HG02798 (cell line): ENCODE measurements at regions not wholly inside any gene's neighbourhood (a gene's known extent, or its start where the extent isn't known, plus 50 kb on each side); places are given as distances from the start of the nearest gene placed in this dataset.

Experiments
- ATAC-seq: cut with Tn5 transposase; IDR thresholded peaks from one replicate; pipeline ENCODE4 v1.9.1; 2021; ENCODE audit warnings: mild to moderate bottlenecking; ENCODE audit not compliant: unreplicated experiment, poor library complexity

DNA sequence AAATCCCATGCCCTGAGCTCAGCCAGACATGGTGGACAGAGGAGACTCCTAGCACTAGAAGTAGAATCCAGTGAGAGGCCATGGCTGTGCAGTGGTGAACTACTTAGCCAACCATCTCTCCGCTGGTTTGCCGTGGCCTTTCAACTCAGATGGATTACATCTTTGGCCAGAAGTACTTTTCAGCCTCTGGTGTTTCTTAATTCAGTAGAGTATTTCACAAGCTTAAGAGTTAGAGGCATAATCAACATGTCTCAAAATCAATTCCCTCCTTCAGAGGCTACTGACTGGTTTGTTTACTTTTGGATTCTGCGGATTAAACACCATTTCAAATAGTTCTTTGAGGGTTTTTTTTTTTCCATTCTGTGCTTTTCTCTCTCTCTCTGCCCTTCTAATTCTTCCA lies 91.1 kb upstream of the PGRMC2 start:
- ATAC-seq: no peak

DNA sequence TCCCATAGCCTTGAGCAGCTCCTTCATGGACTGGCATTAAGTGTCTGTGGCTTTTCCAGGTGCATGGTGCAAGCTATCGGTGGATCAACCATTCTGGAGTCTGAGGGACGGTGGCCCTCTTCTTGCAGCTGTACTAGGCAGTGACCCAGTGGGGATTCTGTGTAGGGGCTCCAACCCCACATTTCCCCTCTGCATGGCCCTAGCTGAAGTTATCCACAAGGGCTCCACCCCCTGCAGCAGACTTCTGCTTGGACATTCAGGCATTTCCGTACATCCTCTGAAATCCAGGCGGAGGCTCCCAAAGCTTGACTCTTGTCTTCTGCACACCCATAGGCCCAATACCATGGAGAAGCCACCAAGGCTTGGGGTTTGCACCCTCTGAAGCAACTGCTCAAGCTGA lies 89.3 kb upstream of the PGRMC2 start:
- no peak for ATAC-seq

DNA sequence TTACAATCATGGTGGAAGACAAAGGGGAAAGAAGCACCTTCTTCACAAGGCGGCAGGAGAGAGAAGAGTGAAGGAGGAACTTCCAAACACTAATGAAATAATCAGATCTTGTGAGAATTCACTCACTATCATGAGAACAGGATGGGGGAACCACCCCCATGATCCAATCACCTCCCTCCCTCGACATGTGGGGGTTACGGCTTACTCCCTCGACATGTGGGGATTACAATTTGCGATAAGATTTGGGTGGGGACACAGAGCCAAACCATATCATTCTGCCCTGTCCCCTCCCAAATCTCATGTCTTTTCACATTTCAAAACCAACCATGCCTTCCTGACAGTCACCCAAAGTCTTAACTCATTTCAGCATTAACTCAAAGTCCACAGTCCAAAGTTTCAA lies 88.7 kb upstream of the PGRMC2 start:
- ATAC-seq: no peak

DNA sequence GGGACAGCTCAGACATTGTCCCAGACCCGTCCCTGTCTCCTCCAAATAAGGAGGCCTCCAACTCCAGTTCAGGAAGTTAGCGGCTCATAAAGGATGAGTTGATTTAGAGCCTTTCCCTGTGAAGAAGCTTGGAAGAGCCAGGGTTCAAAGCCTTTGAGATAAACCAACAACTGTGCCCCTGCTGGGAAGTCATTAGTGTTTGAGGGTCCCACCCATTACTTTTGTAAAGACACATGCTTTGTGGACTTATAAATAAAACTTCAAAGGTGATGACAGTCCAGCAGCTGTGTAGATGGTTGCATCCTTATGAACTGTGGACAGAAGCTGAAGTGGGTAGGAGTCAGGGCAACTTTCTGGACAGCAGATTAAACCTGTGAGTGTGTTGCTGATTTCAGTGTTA lies 86.0 kb upstream of the PGRMC2 start:
- ATAC-seq: no peak

DNA sequence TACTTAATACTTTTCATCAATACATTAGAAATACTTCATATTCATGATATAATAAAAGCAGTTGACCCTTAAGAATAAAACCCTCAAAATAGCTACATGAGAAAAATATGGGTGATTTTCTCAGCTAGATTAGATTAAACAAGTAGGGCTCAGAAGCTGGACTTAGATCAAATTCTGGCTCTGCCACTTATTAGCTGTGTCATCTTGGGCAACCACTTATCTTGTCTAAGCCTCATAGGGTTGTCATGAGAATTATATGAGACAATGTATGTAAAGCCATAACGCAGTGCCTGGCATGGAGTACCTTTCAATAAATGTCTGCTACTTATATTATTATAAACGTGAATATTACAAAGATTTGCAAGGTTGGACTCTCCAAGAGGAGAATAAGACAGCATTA lies 84.3 kb upstream of the PGRMC2 start:
- no peak for ATAC-seq

DNA sequence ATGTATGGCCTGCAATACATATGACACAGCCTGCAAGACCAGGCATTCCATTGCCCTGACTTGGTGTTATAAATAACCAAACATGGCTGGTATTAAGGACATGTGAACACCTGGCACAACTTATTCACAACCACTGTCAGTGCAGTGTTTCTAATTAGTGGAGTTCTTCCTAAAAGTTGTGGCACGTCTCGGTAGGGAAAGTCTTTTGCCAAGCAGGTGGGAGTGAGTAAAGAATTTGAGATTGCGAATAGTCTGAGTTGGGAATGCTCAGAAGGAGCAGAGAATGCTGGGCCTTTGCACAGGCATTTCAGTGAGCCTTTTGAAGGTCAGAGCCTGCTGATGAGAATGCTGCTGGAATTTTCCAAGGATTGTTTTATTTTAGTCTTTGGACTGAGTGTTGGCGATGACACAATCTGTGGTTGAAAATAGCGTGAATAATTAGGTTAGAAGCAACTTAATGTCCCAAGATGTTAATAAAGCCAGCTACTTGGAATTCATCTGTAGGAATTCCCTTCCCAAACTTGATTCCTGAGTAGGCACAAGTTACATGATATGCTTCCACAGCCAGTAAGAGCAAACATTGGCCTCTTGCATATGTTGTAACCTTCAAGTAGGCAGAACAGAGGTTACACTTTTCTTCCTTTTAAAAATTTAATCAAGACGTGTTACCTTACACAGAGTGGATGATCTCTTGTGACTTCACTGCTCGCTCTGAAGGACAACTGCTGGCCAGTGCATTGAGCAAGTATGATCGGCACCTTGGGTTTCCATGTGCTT lies 83.6 kb upstream of the PGRMC2 start:
- no peak for ATAC-seq

DNA sequence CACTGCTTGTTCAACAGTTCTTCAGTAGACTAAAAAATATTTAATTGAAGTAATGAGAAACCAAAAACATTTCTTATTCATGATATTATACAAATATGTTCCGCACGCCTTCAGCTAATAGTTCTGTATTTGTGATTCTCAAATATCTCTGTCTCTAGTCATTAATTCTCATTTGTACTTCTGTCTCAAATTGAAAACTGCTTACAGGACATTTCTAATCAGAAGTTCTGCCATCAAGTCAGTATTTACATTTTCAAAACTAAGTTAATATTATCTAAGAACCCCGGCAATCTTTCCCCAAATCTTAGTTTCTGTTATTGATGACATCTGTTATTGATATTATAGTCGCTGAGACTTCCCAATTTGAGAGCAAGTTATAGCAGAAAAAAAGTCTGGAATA lies 78.6 kb upstream of the PGRMC2 start:
- no peak for ATAC-seq

DNA sequence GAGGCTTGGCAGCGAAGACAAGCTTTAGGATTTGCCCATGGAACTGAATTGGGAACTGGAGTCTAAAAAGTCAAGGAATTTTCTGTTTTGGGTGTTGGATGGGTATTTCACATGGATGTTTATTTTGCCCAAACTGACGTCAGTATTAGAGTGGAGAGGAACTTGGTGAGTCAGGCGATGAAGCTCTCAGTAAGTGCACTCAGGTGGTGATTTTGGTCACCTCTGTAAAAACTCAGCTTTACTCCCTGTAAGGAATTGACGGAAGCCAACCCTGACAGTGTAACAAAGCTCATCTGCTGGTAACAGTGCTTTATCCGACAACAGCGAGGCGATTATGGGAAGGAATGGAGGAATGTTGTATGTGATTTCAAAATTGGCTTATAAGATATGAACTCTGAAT lies 77.0 kb upstream of the PGRMC2 start:
- ATAC-seq: no peak

DNA sequence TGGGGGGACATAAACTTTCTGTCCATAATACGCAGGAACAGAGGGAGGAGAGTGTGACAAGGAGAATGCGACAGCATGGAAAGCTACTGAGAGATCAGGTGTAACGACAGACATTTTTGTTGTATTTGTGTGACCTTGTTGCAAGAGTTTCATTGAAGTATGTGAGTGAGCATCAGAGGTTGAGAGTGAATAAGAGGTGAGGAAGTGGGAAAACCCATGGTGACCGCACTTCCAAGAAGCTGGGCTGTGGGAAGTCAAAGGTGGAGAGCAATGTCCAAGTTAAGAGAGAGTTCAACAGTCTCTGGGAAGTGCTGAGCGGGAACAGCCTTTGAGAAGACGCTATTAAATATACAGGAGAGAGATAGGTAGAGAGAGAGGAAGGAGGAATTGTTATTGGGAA lies 76.4 kb upstream of the PGRMC2 start:
- ATAC-seq: no peak

DNA sequence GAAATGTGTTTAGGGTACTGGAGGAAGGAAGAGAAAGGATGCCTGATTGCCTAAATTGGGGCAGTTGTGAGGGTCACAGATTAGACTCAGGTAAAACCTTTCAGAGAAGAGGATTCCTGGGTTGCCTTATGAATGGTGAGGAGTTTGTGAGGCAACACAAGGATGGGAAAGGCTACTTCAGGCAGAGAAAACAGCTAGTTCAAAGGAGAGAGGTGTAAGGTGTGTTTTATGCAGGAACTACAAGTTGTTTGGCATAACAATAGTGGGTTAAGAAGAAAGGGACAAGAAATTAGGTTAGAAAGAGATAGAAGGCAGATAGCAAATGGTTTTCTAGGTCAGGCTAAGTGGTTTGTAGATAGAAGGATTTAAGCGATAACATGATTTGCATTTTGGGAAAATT lies 75.1 kb upstream of the PGRMC2 start:
- no peak for ATAC-seq

DNA sequence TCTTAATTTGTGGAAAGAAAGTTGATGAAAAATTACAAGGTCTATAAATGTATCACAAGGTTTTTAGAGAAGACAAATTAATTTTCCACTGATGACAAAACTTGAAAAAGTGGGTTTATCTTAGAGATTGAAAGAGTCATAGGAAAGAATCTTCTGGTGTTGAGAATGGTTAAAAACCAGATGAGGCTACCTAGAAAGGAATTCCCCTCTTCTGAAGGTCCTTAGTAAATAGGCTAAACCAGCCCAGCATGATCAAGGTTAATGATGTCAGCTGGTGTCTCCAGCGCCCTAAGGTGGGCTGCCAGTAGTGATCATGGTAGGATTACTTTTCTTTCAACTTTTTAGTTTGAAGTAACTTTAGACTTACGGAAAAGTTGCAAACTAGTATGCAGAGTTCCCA lies 71.8 kb upstream of the PGRMC2 start:
- no peak for ATAC-seq

DNA sequence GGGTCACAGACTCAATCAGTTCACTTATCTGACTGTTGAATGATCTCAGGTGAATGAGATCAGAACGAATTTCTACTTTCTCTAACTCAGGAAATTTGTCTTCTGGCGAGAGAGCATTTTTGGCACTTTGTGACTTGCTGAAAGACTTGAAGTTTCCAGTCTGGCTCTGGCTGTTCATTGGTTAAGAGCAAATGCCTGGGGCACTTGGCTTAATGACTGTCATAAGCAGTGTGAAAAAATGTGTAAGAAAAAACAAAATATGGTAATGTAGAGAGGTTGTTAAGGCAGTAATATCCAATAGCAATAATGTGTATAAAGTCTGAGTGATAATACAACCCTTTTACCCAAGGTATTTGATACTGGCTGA lies 71.3 kb upstream of the PGRMC2 start:
- ATAC-seq: no peak

DNA sequence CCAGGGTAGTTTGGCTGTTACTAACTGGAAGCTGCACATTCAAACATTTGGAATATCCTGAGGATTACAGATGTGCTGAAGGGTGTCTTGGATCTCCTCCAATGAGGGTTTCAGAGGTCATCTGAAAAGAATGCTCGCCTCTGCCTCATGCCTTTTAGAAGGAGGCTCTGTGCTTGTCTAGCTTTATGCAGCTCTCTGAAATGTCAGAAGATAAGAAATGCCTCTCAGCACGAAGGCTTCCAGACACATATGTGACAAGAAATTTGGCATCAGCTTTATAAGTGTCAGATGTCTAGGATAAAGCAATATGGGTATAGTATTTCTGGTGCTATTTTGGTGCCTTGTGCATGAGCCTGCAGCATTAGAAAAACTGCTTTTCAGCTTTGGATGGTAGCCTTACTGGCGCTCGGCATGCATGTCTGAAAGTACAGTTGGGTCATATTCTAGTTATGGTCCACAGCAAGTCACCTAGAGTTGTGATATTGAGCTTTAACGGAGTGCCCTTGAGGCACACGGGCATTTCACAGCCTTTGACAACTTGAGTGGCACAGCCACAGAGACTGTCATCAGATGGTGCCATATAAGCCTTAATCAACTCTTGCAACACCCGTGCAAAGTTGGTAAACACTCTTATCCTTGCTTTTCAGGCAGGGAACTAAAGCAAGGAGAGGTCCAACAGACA lies 70.8 kb upstream of the PGRMC2 start:
- no peak for ATAC-seq

DNA sequence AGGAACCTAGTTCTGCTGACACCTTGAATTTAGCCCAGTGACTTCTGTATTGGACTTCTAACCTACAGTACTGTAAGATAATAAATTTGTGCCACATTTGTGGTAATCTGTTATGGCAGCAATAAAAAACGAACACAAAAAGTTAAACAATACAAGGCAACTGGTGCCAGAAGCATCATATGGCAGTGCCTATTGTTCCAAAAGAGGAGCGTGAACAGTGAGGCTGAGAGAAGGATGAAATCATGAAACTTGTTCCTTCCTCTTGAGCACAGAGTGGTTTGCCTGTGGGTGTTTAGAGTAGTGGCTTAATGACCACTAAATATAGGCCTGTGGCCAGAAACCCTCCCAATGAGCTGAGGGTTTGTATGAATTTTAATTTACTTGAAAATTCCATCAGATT lies 69.7 kb upstream of the PGRMC2 start:
- no peak for ATAC-seq

DNA sequence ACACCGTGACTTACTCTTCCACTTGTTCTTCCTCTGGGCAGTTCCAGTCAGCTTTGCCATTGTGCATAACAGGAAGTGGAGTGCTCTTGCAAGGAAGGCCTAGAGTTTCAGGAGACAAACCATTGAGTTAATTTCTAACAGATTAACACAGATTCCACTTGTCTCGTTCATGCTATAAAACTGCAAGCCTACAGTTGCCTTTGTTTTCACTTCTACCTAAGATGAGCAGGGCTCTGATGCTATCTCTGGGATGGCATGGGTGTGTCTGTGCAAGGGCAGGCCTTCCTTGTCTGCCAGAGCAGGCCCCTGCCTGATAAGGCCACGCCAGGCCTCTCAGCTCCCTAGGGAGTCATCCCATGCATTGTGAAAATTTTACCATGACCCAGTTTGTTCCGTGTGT lies 67.7 kb upstream of the PGRMC2 start:
- ATAC-seq: no peak

DNA sequence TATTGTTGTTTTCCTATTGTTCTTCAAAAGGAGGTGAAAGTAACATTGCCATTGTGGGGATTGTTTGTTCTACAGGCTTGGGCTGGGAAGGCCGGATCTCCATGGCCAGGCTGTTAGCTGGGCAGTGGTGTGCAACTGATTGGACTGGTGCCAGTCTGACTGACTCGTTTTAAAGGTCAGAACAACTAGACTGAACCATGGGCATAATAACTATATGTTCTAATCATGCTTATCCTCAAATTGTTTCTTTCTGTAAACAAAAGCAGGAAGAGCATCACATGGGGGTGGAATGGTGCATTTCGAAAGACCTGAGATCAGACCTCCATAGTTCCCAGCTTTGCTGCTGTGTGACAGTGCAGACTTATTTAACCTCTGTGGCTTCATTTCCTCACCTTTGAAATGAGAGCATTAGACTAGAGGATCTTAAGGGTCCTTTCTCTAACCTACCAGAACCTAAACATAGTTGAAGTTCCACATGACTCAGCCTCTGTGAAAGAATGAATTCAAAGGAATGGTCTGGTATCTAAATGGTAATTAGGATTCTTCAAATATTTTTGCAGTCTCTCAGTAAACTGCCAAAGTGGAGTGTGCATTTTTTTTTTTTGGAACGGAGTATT lies 66.7 kb upstream of the PGRMC2 start:
- no peak for ATAC-seq

DNA sequence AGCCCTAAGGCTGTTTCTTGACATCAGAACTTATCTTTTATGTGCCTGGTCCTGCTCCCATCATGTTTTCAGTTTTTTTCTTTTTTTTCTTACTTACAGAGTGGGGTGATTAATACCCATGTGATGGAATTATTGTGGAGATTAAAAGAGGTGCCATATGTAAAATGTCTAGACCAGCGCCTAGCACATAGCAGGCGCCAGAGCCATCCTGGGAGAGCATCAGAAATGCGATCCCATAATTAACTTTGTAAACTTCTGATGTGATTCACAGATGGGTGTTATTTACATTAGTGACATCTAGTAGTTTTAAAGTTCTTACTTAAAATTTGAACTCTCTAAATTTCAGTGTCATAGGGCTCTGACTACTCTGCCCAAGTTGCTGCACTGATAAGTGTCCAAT lies 66.2 kb upstream of the PGRMC2 start:
- ATAC-seq: no peak

DNA sequence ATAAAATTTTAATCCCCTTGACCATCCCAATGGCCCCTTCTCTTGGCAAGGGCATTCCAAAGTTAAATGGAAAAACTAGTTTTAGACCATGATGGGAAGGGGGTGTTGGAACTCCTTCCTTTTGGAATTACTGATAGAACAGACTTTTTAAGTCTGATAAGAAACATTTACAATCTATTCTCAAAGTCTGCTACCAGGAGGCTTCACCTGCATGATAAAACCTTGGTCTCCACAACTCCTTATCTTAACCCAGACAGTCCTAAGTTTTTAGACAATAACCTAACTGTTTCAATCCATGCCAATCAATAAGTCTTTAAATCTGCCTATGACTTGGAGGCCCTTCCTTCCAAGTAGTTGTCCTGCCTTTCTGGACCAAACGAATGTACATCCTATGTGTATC lies 63.9 kb upstream of the PGRMC2 start:
- ATAC-seq: no peak

DNA sequence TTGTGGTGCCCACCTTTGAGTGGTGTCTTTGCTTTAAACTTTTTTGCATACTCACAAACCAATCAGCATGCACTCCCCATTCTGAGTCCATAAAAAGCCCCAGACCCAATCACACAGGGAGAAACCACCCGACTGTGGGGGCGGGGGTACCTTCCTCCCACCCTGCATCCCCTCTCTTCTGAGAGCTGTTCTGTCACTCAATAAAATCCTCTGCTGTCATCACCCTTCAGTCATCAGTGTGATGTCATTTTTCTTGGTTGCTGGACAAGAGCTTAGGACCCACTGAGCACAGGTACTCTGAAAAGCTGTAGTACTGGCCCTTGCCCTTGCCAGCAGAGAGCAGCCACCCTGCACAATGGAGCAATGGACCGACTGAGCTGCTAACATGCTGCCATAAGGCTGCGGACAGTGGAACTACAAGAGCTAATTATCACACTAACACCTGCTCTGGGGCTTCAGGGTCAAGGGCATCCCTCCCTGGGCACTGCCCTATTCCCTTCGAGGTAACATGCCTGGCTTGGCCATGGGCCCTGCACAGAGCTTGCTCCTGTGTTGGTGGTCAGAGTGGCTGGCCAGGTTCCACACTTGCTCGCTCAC lies 62.9 kb upstream of the PGRMC2 start:
- no peak for ATAC-seq

DNA sequence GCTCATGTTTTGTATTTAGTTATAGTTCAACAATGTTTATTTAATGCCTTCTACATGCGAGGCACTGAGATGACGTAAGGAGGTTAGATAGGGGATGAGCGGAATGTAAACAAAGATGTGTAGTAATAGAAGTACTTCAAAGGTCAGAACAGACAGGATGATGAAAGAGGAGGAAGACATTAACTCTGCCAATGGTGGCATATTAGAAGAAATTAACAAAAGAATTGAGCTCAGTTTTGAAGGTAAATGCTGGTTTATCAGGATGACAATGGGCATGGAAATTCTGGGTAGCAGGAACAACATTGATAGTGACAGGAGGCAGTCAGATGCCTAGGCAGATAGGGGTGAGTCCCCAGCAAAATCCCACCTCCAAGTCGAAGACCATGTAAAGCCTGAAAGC lies 62.3 kb upstream of the PGRMC2 start:
- ATAC-seq: no peak

DNA sequence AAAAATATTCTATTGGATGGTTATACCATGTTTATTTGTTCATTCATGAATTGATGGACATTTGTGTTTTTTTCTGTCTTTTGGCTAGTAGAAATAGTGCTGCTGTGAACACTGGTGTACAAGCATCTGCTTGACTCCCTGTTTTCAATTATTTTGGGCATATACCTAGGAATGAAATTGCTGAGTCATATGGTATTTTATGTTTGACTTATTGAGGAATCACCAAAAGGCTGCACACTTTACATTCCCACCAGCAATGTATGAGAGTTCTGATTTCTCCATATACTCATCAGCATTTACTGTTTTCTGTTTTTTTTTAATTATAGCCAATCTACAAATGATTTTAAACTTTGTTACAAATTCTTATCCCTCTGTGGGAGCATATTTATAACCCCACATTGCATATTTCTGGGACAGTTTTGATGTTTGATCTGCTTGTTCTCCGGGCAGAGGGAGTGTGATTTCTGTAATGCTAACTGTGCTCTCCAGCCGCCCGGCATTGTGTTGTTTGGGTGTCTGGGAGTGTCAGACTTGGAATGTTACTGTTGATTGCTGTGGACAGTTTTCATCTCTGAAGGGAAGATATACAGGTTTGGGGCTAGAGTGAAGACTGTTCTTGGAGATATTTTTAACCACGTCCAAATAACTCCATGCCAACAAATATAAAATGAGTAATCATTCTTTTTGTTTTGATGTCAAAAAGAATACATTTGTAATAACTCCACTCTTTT lies 60.5 kb upstream of the PGRMC2 start:
- no peak for ATAC-seq
